ENCODE measurements at regions not wholly inside any gene's neighbourhood (a gene's known extent, or its start where the extent isn't known, plus 50 kb on each side); places are given as distances from the start of the nearest gene placed in this dataset.

- TF ChIP-seq CTCF (IDR thresholded peaks at IDR 0.05; ENCODE audit: low read depth, low read length): no peak
- no peak for TF ChIP-seq POLR2A (IDR thresholded peaks at IDR 0.05; ENCODE audit: extremely low read depth, insufficient read length)
Observed at GRCh38 chr17:79549141-79549915, 61.5 kb downstream of the RBFOX3 start.
